GM18508 (cell line): ENCODE measurements at regions not wholly inside any gene's neighbourhood (a gene's known extent, or its start where the extent isn't known, plus 50 kb on each side); places are given as distances from the start of the nearest gene placed in this dataset.
A peak's percentile ranks its signal among the peaks of the same experiment; 100 is the strongest.
"Not testable (repeated sequence)": the region's sequence is repeated elsewhere in the genome, so short reads cannot be mapped to it uniquely, and the experiment has no call there.

Experiments used
- ATAC-seq: cut with Tn5 transposase; IDR thresholded peaks from one replicate; pipeline ENCODE4 v1.9.1; 2021; ENCODE audit warnings: moderate number of reproducible peaks; ENCODE audit not compliant: insufficient read depth, unreplicated experiment

DNA sequence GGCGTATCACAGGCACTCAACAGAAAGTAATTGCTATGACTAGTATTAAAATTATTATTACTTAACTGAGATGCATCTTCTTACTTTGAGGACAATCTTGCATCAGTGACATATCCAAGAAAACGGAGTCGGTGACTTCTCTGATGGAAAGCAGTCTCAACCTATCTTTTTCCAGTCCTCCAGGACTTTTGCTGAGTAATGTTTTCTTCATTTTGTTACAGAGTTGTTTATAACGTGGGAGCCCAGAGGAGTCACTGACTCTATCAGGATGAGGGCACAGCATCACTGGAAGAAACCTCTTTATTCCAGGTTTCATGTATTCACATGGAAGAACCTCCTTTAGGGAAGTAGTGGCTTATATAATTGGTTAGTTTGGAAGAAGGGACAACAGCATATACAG, 51.5 kb upstream of the MELK start:
- ATAC-seq, result no peak

DNA sequence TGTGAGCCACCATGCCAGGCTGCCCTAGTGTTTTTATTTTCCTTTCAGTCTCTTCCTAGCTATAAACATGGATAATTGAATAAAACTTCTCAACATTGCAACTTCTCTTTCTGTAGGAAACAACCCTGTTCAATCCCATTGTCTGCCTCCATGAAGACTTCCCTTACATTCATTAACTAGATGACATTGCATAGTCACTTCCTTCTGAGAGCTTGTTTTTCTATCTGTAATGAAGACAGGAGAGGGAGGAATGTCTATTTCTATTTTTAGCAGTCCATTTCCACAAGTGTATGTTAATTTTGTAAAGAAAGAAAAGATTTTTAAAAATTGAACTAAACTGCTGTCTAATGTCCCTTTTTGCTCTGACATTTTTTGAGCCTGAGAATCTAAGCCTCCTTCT, 55.6 kb upstream of the MELK start:
- no peak for ATAC-seq

DNA sequence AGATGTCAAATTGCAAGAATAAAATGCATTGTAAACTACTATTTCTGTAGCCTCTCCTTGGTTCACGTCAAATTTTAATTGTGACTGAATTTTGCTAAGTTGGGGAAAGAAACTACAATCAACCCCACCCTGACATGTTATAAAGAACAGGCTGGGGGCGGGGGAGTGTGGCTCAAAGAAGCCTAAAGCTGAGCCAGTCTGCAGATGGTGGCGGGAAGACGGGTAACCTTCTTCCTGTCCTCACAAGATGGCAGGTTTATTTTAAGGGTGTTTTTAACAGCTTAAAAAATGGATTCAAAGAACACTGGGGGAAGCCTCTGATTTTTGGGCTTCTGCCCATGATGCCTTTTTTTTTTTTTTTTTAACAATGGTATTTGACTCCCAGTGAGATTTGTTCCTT, 68.5 kb upstream of the MELK start:
- no peak for ATAC-seq

DNA sequence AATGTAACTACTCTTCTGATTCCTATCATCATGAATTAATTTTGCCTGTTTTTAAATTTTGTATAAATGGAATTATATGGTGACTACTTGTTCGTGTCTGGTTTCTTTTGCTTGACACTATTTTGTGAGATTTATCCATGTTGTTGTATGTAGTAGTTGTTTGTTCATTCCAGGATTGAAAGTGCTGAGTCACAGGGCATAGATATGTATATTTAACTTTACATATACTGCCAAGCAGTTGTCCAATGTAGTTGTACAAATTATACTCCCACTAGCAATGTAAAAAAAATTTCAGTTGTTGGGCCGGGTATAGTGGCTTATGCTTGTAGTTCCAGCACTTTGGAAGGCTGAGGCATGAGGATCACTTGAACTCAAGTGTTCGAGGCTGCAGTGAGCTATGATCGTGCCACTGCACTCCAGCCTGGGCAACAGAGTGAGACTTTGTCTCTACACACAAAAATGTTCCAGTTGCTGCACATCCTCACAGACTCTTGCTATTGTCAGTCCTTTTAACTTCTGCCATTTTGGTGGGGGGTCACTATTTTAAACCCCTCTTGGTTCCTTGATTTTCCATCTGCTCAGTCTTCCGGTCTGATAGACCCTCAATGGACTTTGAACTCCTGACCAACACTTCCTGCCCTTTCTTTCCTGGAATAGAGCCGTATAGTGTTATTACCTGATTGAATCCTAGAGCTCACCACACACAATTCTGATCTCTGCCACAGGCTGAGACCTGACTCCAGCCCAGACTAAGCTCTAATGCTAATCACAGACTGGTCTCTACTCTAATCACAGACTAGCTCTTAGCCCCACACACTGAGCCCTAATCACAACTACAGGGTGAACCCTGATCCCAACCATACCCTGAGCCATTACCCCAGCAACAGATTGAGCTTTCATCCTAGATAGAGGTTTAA, 69.3 kb upstream of the MELK start:
- no peak for ATAC-seq

DNA sequence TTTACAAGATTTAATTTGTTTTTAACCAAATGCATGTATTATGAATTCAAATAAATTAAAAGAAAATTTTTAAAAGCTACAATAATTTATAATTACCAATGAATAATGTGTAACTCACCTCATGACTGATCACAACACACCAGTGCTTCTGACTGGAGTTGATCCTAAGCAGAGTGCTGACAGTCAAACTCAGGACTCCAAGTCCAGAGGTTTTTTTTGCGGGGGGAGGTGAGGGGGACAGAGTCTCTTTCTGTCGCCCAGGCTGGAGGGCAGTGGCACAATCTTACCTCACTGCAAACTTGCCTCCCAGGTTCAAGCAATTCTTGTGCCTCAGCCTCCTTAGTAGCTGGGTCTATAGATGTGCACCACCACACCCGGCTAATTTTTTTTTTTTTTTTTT, 71.0 kb upstream of the MELK start:
- no peak for ATAC-seq

DNA sequence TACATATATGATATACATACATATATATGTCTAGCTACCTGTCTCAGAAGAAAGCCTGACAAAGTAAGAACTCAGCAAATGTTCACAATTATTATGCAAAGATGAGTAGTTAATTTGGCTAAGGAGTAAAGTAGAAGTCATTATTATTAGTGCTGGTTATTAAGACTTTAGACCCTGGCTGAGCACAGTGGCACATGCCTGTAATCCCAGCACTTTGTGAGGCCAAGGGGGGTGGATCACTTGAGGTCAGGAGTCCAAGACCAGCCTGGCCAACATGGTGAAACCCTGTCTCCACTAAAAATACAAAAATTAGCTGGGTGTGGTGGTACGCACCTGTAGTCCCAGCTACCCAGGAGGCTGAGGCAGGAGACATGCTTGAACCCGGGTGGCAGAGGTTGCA, 71.8 kb upstream of the MELK start:
- ATAC-seq, result not testable (repeated sequence)

DNA sequence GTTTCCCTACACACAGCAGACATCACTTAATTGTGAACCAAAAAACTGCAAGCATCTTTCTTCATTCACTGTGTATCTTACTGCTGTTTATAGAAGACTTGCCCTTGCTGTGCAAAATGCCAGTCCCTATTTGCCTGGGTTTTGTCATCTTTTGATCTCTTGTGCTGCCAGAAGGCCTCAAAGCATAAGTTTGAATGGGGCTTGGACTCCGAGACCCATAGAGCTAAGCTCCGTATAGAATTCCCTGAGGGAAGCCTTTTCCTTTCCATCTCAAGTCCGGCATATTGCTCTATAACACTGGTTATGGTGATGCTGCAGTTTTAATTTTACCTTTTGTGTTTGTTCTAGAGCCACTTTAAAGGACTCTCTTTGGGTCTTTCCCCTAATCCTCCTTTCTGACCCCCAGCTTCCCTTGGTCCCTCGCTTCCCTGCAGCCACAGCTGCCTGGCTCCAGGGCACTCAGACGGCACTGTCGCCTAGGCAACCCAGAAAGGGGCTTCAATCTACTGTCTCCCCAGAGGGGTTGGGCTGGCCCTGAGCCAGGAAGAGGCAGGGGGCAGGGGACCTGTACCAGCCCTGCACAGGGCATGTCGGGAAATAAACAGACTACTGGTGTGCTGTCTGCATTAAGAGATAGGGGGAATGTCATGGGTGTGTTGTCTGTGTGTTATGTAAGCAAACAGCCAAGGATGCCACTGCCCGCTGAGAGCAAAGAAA, 73.4 kb upstream of the MELK start:
- no peak for ATAC-seq

DNA sequence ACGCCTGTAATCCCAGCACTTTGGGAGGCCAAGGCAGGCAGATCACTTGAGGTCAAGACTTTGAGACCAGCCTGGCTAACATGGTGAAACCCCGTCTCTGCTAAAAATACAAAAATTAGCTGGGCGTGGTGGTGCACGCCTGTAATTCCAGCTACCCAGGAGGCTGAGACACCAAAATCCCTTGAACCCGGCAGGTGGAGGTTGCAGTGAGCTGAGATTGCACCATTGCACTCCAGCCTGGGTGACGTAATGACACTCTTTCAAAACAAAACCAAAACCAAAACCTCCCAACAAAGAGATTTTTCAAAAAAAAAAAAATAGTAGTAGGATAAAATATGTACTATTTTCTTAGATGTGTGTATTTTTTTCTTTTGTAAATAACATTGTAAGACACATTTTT, 79.1 kb upstream of the MELK start:
- ATAC-seq, result not testable (repeated sequence)

DNA sequence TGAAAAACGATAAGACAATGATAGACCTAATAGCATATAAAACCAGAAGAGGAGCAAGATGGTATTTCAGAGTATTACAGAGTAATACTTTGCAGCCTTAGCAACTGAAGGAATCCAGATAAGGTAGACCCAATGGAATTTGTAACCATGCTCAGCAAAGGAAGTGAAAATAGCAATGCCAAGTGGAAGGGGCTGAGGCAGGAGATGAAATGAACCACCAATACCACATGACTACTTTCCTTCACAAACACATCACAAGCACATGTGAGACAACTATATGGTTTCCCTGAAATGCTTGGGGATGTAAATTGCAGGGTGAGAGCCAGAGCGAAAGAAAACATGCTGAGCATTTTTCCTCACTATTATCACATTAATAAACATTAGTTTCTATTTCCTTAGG, 79.8 kb upstream of the MELK start:
- ATAC-seq, result no peak

DNA sequence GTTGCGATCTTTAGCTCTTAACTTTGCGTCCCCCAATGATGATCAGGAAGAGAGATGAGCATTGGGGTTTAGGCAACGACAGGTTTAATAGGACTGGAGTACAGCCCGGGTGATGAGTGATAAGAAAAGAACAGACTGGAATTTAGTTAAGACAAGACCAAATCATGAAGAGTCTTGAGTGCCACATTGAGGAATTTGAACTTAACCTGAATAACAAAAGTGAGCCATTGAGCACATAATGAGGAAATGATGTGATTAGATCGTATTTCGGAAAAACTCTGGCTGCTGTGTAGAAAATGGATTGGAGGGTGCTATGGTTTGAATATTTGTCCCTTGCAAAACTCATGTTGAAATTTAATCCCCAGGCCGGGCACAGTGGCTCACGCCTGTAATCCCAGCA, 83.2 kb upstream of the MELK start:
- ATAC-seq, result no peak

DNA sequence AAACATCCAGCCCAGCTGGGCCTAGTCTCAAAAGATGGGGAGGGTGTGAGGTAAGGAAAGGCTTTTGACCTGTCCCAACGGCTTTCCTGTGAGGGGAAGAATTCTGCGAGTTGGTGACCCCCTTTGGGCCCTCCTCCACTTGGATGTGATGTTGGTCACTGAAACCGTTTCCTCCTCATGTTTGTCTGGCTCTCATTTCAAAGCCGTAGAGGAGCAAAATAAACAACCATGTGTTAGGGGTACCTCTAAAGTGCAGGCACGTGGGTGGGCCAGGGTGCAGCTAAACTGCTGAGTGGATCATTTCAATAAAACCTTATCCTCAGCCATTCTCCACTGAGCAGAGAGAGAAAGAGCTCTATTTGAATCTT, 84.3 kb upstream of the MELK start:
- no peak for ATAC-seq

DNA sequence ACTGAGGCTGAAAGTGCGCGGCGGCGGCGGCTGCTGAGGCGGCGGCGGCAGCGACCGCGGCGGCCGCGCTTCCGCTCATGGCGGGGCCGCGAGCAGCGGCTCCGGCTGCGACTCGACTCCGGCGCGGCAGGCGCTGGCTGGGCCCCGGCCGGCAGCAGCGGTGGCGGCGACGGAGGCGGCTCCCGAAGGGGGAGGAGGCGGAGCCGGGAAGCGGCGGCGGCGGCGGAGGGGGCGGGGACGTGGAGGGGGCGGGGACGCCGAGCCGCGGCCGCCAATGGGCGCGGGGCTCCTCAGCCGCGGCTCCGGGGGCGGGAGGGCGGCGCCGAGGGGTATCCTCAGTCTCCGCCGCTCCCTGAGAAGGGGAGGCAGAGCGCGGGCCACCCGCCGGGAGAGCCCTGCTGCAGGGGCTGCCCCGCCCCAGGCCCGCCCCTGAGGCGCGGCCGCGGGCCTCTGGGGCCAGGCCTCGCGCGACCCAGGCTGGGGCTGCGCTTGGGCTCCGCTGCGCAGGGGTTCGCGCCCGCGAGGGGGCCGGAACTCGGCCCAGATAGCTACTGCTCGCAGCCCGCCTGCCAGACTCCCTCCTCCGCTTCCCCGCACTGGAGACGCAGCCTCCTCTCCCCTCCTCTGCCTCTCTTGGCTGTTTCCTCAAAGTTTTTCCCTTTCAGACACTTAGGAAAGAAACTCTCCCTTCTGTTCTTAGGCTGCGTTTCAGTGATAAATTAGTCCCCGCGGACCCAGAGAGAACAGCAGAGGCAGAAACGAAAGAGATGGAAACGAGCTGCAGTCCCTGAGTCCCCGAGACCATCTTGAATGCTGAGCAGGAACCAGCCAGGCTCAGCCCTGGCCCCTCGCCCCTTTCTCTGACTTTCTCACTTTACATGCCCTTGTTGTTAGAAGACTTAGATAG, 85.0 kb upstream of the MELK start:
- ATAC-seq, result no peak

DNA sequence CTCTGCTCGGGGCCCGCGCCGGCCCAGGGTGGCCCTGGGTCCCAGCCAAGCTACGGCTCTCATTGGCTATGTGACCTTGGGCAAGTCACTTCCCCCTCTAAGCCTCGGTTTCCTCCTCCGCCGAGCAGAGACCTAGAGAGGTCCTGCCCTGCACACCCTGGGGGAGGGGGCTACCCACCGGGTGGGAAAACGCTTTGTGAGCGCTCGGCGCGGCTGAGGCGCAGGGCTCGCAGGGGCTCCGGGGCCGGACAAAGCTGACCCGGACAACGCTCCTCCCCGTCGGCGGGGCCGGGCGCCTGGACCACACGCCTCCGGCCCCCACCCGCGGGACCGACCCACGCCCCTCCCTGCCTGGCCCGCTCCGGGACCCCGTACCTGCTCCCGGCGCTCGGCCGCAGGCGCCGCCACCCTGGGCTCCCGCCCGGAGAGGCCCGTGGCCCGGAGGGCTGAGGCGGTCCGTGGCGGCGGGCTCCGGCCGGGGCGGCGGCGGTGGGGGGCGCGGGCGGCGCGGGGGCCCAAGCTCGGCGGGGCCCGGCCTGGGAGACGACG, 85.7 kb upstream of the MELK start:
- ATAC-seq, result no peak

DNA sequence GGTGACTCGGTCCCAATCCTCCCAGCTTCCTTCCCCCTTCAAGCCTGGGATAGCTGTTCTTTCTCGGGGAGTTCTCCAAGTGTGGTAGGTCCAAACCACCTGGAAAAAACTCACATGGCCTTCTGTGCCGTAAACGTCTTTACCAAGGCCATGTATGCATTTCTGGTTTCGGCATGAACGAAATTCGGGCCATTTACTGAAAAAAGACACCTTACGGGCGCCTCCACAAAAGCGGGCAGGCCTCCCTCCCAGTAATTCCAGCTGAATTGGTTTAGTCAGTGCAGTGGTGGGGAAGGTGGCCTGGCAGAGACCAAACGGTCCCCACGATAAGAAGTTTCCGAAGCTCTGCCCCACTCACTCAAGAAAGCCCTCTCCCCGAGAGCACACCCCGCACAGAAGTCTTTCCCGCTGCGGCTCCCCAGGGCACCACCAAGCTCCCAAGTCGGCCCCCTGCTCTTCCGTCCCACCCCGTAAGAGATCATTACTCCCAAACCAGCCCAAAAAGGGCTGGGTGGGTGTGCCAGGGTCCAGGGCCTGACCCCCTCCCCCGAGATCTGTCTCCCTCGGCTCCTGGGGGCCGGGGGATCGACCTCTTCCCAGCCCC, 86.3 kb upstream of the MELK start:
- ATAC-seq, result no peak

DNA sequence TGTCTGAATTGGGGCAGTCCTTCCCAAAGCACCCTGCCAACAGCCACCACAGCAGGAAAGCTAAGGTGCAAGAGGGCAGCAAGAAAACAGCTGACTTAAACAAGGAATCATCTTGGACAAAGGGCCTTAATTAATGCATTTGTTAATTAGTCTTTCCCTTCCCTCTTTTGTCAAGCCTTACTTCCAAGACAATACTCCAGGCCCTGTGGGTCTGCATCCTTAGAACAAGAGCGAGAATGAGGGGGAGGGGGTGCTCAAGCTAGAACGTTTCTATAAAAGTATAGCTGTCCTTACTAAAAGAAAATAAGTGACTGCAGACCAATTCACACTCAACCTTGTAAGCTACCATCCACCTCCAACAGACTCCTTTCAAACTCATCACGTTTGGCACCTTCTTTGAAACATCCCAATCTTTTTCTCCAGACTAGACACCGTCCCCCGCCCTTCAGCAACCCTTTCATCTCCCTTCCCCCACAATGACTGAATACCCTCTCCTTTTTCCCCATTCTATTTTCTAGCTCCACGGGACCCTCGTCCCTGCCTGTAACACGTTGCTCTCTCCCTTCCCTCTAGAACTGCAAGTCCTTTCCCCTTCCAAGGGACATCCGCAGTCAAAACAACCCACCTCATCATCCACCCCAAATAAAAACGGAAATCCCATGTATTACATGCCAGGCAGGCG, 85.7 kb upstream of the RNF38 start:
- no peak for ATAC-seq

DNA sequence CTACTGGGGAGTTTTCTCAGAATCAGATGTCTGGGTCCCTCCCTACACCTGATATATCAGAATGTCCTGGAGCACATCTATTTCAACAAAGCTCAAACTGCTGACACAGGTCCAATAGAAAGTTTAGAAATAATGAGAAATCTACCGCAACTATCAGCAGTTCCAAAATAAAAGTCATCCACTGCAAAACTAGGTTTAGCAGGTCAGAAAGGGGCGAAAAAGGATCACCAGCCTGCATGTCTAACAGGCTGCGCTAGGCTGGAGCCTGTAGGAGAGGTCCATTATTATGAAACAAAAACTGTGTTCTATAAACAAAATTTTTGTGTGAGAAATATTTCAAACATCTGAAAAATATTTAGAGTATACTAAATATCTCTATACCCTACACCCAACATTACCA, 84.1 kb upstream of the RNF38 start:
- no peak for ATAC-seq

DNA sequence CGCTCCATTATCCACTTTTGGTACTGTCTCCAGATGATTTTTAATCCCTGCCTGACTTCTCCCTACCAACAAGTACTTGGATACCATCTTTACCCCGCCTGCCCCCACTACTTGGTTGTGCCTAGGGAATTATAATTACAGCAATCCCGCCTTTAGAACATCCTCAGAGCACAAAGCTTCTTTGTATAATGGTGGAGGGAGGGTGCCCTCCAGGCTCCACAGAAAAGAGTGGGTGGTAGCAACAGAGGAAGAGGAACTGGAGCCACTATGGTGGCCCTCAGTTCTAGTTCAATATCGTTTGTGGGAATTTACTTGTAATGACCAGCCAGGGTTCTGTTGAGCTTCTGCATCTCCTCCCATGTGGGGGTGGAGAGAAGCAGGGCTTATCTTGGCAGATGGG, 79.0 kb upstream of the RNF38 start:
- ATAC-seq, result no peak

DNA sequence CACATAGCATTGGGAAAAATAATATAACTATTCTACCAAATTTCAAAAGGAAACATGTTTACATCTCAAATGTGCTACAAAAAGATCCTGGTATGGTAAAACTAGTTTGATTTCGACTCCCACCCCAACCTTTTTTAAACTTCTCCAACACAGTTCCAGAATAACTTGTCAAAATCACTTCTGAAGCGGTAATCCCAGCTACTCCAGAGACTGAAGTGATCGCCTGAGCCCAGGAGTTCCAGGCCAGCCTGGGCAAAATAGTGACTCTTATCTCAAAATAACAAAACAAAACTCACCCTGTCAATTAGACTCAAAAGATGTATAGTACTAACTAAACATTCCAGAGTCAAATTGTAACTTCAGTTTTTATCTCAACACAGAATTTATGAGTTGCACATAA, 71.3 kb upstream of the RNF38 start:
- ATAC-seq, result no peak

DNA sequence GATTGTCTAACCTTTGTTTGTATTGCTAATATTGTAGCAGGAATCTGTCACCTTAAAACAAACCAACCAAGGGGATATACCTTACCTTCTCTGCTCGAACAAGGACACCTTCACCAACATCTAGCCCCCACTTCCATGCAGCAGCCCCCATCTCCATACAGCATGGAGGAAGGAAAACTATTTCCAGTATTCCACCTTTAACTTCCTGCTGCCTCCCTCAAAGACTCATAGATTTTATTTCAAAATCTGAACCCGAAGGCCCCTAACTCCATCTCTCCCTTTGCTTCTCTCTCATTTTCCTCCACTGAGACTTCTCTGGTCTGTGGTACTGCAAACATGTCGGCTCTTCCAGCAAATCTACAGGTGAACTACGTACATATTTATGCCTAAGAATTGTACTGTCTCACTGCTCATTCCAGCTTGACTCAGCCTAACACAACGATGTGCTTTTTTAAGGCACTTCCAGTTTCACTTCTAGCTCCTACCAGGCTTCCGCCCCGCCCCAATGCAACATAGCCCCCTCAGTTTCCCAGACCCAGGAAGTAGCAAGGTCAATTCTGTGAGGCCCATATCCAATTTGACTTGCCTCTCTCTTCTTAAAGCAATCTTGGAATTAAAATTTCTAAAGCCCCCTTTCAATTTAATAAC, 70.7 kb upstream of the RNF38 start:
- peak; percentile 60 for ATAC-seq
